Subcutaneous abdominal adipose tissue (tissue), 5 donors: ENCODE measurements at regions not wholly inside any gene's neighbourhood (a gene's known extent, or its start where the extent isn't known, plus 50 kb on each side); places are given as distances from the start of the nearest gene placed in this dataset.

Source experiments
- H3K27ac ChIP-seq: one replicate; pipeline ENCODE4 v1.7.0; 2013; ENCODE audit warnings: low read depth, mild to moderate bottlenecking, inconsistent platforms, low read length, moderate library complexity
- H3K27me3 ChIP-seq, 5 donors: one replicate each; pipeline ENCODE4 v1.7.0; 2013; ENCODE audit warnings: low read length in 5 of 5, inconsistent platforms in 1 of 5; ENCODE audit not compliant: control insufficient read depth in 5 of 5, insufficient read depth in 4 of 5
- H3K36me3 ChIP-seq, 5 donors: one replicate each; pipeline ENCODE4 v1.7.0; 2013; ENCODE audit warnings: low read length in 5 of 5; ENCODE audit not compliant: control insufficient read depth in 5 of 5, insufficient read depth in 5 of 5
- H3K4me1 ChIP-seq, 5 donors: one replicate each; pipeline ENCODE4 v1.7.0; 2013; ENCODE audit warnings: low read length in 5 of 5, mild to moderate bottlenecking in 3 of 5, moderate library complexity in 1 of 5; ENCODE audit not compliant: control insufficient read depth in 5 of 5, insufficient read depth in 5 of 5
- H3K4me3 ChIP-seq, 5 donors: one replicate each; pipeline ENCODE4 v1.7.0; 2013; ENCODE audit warnings: low read length in 5 of 5, low read depth in 1 of 5
- H3K9ac ChIP-seq, 5 donors: one replicate each; pipeline ENCODE4 v1.7.0; 2013; ENCODE audit warnings: low read length in 5 of 5, mild to moderate bottlenecking in 4 of 5, moderate library complexity in 3 of 5
- H3K9me3 ChIP-seq, 5 donors: one replicate each; pipeline ENCODE4 v1.7.0; 2013; ENCODE audit warnings: low read length in 5 of 5; ENCODE audit not compliant: control insufficient read depth in 5 of 5
- donor health status: healthy.
- donor health status: healthy.
- donor health status: healthy.
- donor health status: healthy.
- donor health status: healthy.

DNA sequence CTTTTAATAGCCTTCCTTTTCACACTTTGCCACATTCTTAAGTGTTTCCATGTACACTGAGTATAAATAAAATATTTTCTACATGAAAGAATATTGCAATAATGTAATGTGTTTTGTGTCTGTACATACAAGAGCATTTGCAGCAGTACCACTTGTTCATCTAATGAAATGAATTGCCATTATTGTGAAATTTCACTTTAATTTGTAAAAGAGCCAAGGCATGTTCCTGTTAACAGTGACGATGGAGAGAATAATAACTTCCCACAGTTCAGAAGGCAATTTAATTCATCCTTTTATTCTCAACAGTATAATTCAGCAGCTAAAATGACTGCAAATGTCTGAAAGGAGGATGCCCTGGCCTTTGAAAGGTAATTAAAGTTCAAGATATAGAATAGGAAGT lies 853.9 kb downstream of the LRRTM4 start:
- Histone ChIP-seq H3K27ac (no peak overlapping the region), H3K4me1 (peaks cover 0 to 5% (median 0%) of the 10 kb centered on the region in 5 donors)

DNA sequence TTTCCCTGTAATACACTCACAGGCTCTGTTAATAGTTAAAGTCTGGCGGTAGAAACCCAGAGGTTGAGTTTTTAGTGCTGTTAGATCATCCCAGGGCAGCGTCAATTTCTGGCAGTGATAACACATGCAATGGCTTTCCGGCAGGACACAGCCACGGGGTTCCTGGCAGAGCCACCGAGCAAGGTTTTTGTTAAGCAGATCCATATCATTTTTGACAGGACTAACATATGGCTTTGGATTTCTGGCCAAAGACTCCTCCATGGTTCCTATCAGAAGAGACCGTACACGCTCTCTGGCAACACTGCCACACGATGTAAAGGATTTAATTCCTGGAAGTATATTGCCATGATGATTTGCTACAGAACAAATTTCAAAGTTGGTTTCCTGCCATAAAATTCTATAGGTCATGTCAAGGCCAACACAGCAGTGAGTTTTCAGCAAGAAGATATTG lies 854.3 kb downstream of the LRRTM4 start:
- no peak overlapping the region for H3K9ac ChIP-seq
- H3K4me1 ChIP-seq = peaks cover 0 to 5% (median 0%) of the 10 kb centered on the region in 5 donors
- H3K27ac ChIP-seq = no peak overlapping the region
- H3K4me3 ChIP-seq = no peak overlapping the region
- H3K27me3 ChIP-seq = no peaks in the 10 kb centered on the region
- H3K9me3 ChIP-seq = no peaks in the 10 kb centered on the region
- H3K36me3 ChIP-seq = no peaks in the 10 kb centered on the region

More for the DNA sequence above, 853.9 kb downstream of the LRRTM4 start:
- Histone ChIP-seq H3K9ac (no peak overlapping the region), H3K4me3 (no peak overlapping the region), H3K27me3 (no peaks in the 10 kb centered on the region), H3K36me3 (no peaks in the 10 kb centered on the region), H3K9me3 (no peaks in the 10 kb centered on the region)

DNA sequence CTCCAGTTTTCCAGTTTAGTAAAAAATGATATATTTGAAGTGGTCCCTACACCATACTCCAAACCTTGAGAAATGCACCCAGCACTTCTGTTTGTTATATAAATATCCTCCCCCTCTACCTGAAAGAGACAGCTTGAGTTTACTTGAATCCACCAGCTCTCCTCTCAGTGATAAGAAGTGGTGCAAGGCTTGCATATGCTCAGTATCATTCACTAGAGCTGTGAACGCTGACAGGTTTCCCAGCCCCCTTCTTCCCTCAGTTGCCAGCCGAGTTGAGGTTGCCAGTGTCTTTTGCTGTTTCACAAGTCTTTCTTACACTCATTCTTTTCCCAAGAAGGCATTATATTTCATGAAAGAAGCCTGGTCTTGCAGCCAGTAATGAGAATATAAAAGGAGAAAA lies 880.0 kb downstream of the LRRTM4 start:
- Histone ChIP-seq H3K4me3 (no peak overlapping the region), H3K27ac (no peak overlapping the region), H3K27me3 (no peaks in the 10 kb centered on the region), H3K9me3 (peaks cover 0 to 4% (median 0%) of the 10 kb centered on the region in 5 donors), H3K9ac (no peak overlapping the region), H3K36me3 (no peaks in the 10 kb centered on the region), H3K4me1 (no peaks in the 10 kb centered on the region)

DNA sequence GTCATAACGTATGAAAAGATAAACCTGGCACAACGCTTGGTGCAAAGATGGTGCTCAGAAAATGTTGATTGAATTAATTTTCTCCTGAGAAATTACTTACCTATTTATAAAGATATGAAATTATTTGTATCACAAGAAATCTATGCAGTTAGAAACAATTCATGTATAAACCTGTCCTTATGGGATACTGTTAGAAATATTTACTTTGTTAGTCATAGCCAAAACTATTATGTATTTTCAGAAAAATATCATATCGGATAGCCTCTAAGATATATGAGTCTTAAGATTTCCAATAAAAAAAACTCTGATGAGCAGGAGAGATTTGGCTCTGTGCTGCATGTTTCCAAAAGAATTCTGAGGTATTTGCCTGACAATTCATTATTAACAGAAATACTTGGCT lies 880.7 kb downstream of the LRRTM4 start:
- Histone ChIP-seq H3K4me3 (no peak overlapping the region), H3K9ac (no peak overlapping the region), H3K27me3 (no peaks in the 10 kb centered on the region), H3K36me3 (no peaks in the 10 kb centered on the region), H3K27ac (no peak overlapping the region), H3K4me1 (no peaks in the 10 kb centered on the region), H3K9me3 (peaks cover 0 to 4% (median 0%) of the 10 kb centered on the region in 5 donors)

DNA sequence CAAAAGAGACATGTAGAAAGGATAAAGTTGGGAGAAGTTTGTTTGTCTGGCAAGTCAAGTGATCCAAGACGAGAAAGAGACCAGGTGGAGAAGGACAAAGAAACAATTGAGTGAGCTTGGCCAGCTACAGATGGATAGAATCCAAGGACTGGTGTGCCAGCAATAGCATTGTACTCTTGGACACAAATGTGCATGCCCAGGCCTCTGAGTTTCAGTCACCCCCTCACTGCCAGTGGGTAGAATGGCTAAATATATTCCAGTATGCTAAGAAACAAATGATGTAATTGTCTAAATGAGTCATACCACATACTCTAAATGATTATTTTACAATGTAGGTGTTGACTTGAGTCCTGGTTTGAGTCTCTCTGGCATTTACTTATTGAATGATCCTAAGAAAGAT lies 881.3 kb downstream of the LRRTM4 start:
- peaks cover 0 to 4% (median 0%) of the 10 kb centered on the region in 5 donors for H3K9me3 ChIP-seq
- no peaks in the 10 kb centered on the region for H3K36me3 ChIP-seq
- H3K27ac ChIP-seq = no peak overlapping the region
- no peaks in the 10 kb centered on the region for H3K4me1 ChIP-seq
- no peak overlapping the region for H3K4me3 ChIP-seq
- H3K9ac ChIP-seq = no peak overlapping the region
- no peaks in the 10 kb centered on the region for H3K27me3 ChIP-seq

DNA sequence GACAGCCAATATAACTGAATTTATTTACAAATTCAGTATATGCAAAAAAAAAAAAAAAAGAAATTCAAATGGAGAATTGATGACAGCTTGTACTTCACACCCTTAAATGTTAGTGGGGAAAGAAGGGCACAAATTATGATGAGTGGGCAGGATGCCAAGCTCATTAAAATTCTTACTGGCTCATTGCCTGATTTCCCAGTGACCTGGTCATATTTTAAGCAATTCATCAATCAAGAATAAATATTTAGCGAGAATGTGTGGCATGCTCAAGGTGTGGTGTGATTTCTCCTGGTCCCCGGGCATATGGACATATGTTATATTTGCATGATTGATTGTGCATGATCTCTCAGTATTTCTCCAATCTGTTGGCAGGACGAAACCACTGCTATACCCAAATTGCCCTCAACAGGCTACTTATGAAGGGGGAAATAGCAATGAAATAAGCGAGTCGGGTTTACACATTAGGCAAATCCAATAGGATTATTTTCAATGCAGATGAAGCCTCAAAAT lies 883.0 kb downstream of the LRRTM4 start:
- no peak overlapping the region for H3K9ac ChIP-seq
- H3K27ac ChIP-seq = no peak overlapping the region
- H3K9me3 ChIP-seq = peaks cover 0 to 3% (median 0%) of the 10 kb centered on the region in 5 donors
- no peak overlapping the region for H3K4me3 ChIP-seq
- no peaks in the 10 kb centered on the region for H3K27me3 ChIP-seq
- H3K4me1 ChIP-seq = no peaks in the 10 kb centered on the region
- H3K36me3 ChIP-seq = no peaks in the 10 kb centered on the region

DNA sequence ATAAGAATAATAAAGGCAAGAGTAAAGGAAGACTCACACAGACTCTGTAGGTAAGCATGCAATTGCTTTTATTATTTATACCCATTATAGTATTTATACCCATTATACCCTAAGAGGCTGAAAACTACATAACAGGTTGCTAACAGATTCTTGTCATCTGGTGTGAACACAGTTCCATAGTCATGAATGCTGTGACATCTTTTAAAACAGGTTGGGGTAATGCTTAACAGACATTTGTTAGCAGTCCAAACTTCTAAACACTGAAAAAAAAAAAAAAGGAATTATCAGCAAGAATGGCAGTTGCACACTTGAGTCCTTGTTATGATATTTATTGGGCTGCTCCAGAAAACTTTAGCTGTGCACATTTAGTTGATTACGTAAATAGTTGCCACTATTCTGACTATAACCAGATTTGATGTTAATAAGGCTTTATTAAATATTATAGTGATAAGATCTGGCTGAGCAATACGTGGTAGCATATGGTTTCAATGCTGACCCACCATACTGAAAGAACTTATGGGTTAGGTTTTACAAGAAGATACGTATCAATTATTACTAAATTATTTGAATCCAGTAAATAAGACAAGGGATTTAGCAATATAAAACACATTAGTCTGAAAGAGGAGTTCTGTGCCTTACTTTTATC lies 888.8 kb downstream of the LRRTM4 start:
- no peak overlapping the region for H3K27ac ChIP-seq
- H3K4me3 ChIP-seq = no peak overlapping the region
- no peaks in the 10 kb centered on the region for H3K4me1 ChIP-seq
- H3K27me3 ChIP-seq = peaks cover 0 to 2% (median 0%) of the 10 kb centered on the region in 5 donors
- no peaks in the 10 kb centered on the region for H3K36me3 ChIP-seq
- no peak overlapping the region for H3K9ac ChIP-seq
- peaks cover 0 to 5% (median 0%) of the 10 kb centered on the region in 5 donors for H3K9me3 ChIP-seq

DNA sequence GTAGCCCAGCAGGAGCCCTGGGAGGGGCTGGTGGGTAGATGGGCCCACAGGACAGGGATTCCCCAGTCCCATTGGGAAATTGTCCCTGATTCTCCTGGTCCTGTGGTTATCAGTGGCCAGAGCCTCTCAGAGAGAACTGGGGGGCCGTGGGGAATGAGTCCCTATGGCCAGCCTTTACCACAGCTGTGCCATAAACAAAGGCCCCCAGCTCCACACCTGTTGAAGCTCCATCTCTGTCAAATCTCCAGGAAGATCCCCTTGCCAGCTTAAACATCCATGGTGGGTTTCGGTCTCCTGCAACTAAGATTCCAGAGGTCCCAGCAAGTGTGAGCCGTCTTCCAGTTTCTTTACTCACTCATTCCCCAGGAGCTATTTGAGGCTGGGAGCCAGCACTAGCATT lies 897.1 kb downstream of the LRRTM4 start:
- peaks cover 0 to 5% (median 0%) of the 10 kb centered on the region in 5 donors for H3K9me3 ChIP-seq
- no peak overlapping the region for H3K9ac ChIP-seq
- no peaks in the 10 kb centered on the region for H3K36me3 ChIP-seq
- peaks cover 0 to 2% (median 0%) of the 10 kb centered on the region in 5 donors for H3K27me3 ChIP-seq
- H3K4me3 ChIP-seq = no peak overlapping the region
- H3K4me1 ChIP-seq = no peaks in the 10 kb centered on the region
- H3K27ac ChIP-seq = no peak overlapping the region

DNA sequence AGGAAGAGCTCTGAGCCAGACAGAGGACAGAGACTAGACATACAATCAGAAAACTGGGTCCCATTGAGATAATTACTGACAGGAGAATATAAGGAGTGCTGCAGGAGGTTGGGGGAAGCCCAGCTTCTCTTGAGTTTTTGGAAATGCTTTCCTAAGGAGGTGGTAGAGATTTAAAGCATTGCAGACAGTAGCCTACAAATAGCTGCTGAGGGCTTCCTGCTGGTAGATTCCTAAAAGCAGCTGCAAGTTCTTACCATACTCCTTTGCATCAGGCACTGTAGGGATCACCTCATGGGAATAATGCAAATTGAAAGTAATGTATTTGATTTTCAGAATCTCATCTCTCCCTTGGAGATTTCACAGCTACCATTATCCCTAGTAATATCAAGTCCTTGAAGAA lies 902.6 kb upstream of the GCFC2 start:
- no peak overlapping the region for H3K27ac ChIP-seq
- H3K9ac ChIP-seq = no peak overlapping the region
- H3K4me3 ChIP-seq = no peak overlapping the region
- H3K27me3 ChIP-seq = no peaks in the 10 kb centered on the region
- H3K36me3 ChIP-seq = no peaks in the 10 kb centered on the region
- H3K4me1 ChIP-seq = no peaks in the 10 kb centered on the region
- H3K9me3 ChIP-seq = no peaks in the 10 kb centered on the region

DNA sequence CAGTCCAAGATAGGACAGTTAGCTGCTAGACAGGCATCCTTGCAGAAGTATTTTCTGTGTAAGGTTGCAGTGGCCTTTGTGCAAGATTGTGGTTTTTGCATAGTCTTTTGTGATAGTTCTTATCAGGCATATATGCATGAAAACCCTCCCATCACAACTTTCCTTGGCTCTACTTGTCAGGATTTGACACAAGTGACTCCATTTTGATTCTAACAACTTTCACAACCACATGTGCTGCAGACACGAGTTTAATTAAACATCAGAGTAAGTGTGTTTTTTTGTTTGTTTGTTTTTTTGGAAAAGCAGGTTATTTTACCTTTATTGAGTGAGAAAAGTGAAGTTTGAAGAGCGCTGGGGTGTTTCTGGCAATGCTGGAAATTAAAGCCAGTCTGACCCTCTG lies 902.0 kb upstream of the GCFC2 start:
- Histone ChIP-seq H3K9ac (no peak overlapping the region), H3K4me1 (no peaks in the 10 kb centered on the region), H3K27me3 (no peaks in the 10 kb centered on the region), H3K9me3 (no peaks in the 10 kb centered on the region), H3K36me3 (no peaks in the 10 kb centered on the region), H3K4me3 (no peak overlapping the region), H3K27ac (no peak overlapping the region)
